Common myeloid progenitor, CD34-positive (primary cell): ENCODE measurements at regions not wholly inside any gene's neighbourhood (a gene's known extent, or its start where the extent isn't known, plus 50 kb on each side); places are given as distances from the start of the nearest gene placed in this dataset.

Experiments used
- CTCF ChIA-PET: fragments of 350-600 bp; sonication (Branson Sonifier 250); formaldehyde crosslinking; loops from one replicate; lab custom pipeline; 2021; ENCODE audit warnings: antibody characterized with exemption; lab: Charles Lee
- POLR2A ChIA-PET: fragments of 350-600 bp; sonication (Branson Sonifier 250); formaldehyde crosslinking; loops from one replicate; lab custom pipeline; 2021; ENCODE audit warnings: antibody characterized with exemption; lab: Charles Lee
- DNase-seq, 3 donors: peaks; one replicate each; pipeline versions ENCODE4 v3.0.0 to v3.0.0-alpha.2; 2013
- H3K27ac ChIP-seq, 2 experiments: 1 replicate in 1 of 2; 2 replicates in 1 of 2; pipeline ENCODE4 v1.7.0; 2013; ENCODE audit warnings: inconsistent platforms in 2 of 2, low read length in 2 of 2, mild to moderate bottlenecking in 2 of 2, low read depth in 1 of 2, moderate library complexity in 1 of 2; ENCODE audit not compliant: severe bottlenecking in 2 of 2, insufficient read depth in 1 of 2, poor library complexity in 1 of 2
- H3K27me3 ChIP-seq, 5 experiments: replicated peaks in 2 of 5; 1 replicate in 3 of 5; 2 replicates in 2 of 5; pipeline versions ENCODE4 v1.6.1 to v1.7.0; 2013; ENCODE audit warnings: low read length in 4 of 5, mild to moderate bottlenecking in 2 of 5, moderate library complexity in 2 of 5, inconsistent platforms in 1 of 5; ENCODE audit not compliant: insufficient read depth in 5 of 5, control insufficient read depth in 4 of 5
- H3K36me3 ChIP-seq, 4 experiments: 1 replicate in 2 of 4; 2 replicates in 2 of 4; pipeline versions ENCODE4 v1.6.1 to v1.7.0; 2013; ENCODE audit warnings: low read length in 3 of 4, control low read depth in 1 of 4, mild to moderate bottlenecking in 1 of 4; ENCODE audit not compliant: control insufficient read depth in 4 of 4, insufficient read depth in 4 of 4
- H3K4me1 ChIP-seq, 4 experiments: 1 replicate in 3 of 4; 2 replicates in 1 of 4; pipeline versions ENCODE4 v1.6.1 to v1.7.1; 2013; ENCODE audit warnings: low read length in 3 of 4, mild to moderate bottlenecking in 3 of 4, control low read depth in 1 of 4, inconsistent platforms in 1 of 4, moderate library complexity in 1 of 4; ENCODE audit not compliant: control insufficient read depth in 4 of 4, insufficient read depth in 4 of 4; ENCODE audit errors: control extremely low read depth in 1 of 4
- H3K4me3 ChIP-seq, 7 experiments: 1 replicate in 4 of 7; 2 replicates in 3 of 7; pipeline versions ENCODE4 v1.5.1 to v1.7.0; 2013; ENCODE audit warnings: mild to moderate bottlenecking in 7 of 7, low read length in 6 of 7, moderate library complexity in 6 of 7, inconsistent platforms in 2 of 7, low read depth in 2 of 7, control low read depth in 1 of 7; ENCODE audit not compliant: insufficient read depth in 4 of 7, control insufficient read depth in 1 of 7; ENCODE audit errors: extremely low read depth in 1 of 7
- H3K9me3 ChIP-seq, 5 experiments: 1 replicate in 4 of 5; 2 replicates in 1 of 5; pipeline versions ENCODE4 v1.6.1 to v1.7.1; 2013; ENCODE audit warnings: low read length in 4 of 5, mild to moderate bottlenecking in 2 of 5, inconsistent platforms in 1 of 5, low read depth in 1 of 5, moderate library complexity in 1 of 5; ENCODE audit not compliant: control insufficient read depth in 4 of 5, insufficient read depth in 2 of 5; ENCODE audit errors: control extremely low read depth in 1 of 5
- WGBS: methylation state at CpG from one replicate; pipeline ENCODE4 v1.1.5; 2013; ENCODE audit not compliant: insufficient coverage; 5-methylcytosine and 5-hydroxymethylcytosine counted together

GRCh38 chr13:84433024-84433423, 550.8 kb upstream of the SLITRK1 start:
- 100% methylated on average over 1 of the region's 2 CpGs for WGBS
- ChIA-PET CTCF (no interaction called here), POLR2A (no interaction called here)
- peaks cover 0 to under 1% (median 0%) of the 10 kb centered on the region in 5 experiments for H3K9me3 ChIP-seq
- H3K27me3 ChIP-seq, result no peaks in the 10 kb centered on the region
- no peak overlapping the region for H3K27ac ChIP-seq
- no peaks in the 10 kb centered on the region for H3K4me1 ChIP-seq
- DNase-seq, result no peak
- H3K4me3 ChIP-seq, result no peak overlapping the region
- H3K36me3 ChIP-seq, result no peaks in the 10 kb centered on the region

- Histone ChIP-seq H3K36me3 (no peaks in the 10 kb centered on the region), H3K4me1 (no peaks in the 10 kb centered on the region), H3K9me3 (no peaks in the 10 kb centered on the region), H3K4me3 (no peak overlapping the region), H3K27me3 (no peaks in the 10 kb centered on the region), H3K27ac (no peak overlapping the region)
- no peak for DNase-seq
- ChIA-PET POLR2A (no interaction called here), CTCF (no interaction called here)
- WGBS, result no CpG with 5 or more reads among the region's 1 CpG
Measured at GRCh38 chr13:84431646-84432045, 549.4 kb upstream of the SLITRK1 start.

- H3K27ac ChIP-seq, result no peak overlapping the region
- CTCF ChIA-PET, result interaction anchor here (1.5 kb wide), 1 partner anchor 12 kb away, joined by 3 read pairs; no protein-coding TSS in a partner anchor
Measured at GRCh38 chr13:84430446-84430845, 548.2 kb upstream of the SLITRK1 start.

GRCh38 chr13:84430015-84430414, 547.7 kb upstream of the SLITRK1 start:
- Histone ChIP-seq H3K4me1 (no peaks in the 10 kb centered on the region), H3K27me3 (no peaks in the 10 kb centered on the region), H3K27ac (no peak overlapping the region), H3K36me3 (no peaks in the 10 kb centered on the region), H3K4me3 (no peak overlapping the region), H3K9me3 (no peaks in the 10 kb centered on the region)
- WGBS, result no CpG with 5 or more reads among the region's 2 CpGs
- no peak for DNase-seq
- ChIA-PET POLR2A (no interaction called here), CTCF (interaction anchor here (1.5 kb wide), 1 partner anchor 12 kb away, joined by 3 read pairs; no protein-coding TSS in a partner anchor)

More at GRCh38 chr13:84430446-84430845, 548.2 kb upstream of the SLITRK1 start:
- no peaks in the 10 kb centered on the region for H3K4me1 ChIP-seq
- POLR2A ChIA-PET, result no interaction called here
- DNase-seq, result no peak
- WGBS, result 100% methylated on average over 1 of the region's 4 CpGs
- H3K27me3 ChIP-seq, result no peaks in the 10 kb centered on the region
- H3K9me3 ChIP-seq, result no peaks in the 10 kb centered on the region
- H3K4me3 ChIP-seq, result no peak overlapping the region
- H3K36me3 ChIP-seq, result no peaks in the 10 kb centered on the region

- DNase-seq, result no peak
- Histone ChIP-seq H3K4me3 (no peak overlapping the region), H3K27me3 (no peaks in the 10 kb centered on the region), H3K4me1 (no peaks in the 10 kb centered on the region), H3K9me3 (peaks cover 0 to 3% (median 0%) of the 10 kb centered on the region in 5 experiments), H3K27ac (no peak overlapping the region), H3K36me3 (no peaks in the 10 kb centered on the region)
- POLR2A ChIA-PET, result no interaction called here
- 70% methylated on average over 2 of the region's 3 CpGs for WGBS
- CTCF ChIA-PET, result interaction anchor here (1.2 kb wide), 1 partner anchor 12 kb away, joined by 3 read pairs; no protein-coding TSS in a partner anchor
Measured at GRCh38 chr13:84418041-84418440, 535.8 kb upstream of the SLITRK1 start.

GRCh38 chr13:84417416-84417815, 535.1 kb upstream of the SLITRK1 start:
- no peaks in the 10 kb centered on the region for H3K36me3 ChIP-seq
- no peak overlapping the region for H3K4me3 ChIP-seq
- H3K27me3 ChIP-seq, result no peaks in the 10 kb centered on the region
- no CpG with 5 or more reads among the region's 1 CpG for WGBS
- CTCF ChIA-PET, result interaction anchor here (0.7 to 1.2 kb wide), 2 partner anchors 10 to 13 kb away, joined by 3 read pairs; no protein-coding TSS in a partner anchor
- no peaks in the 10 kb centered on the region for H3K4me1 ChIP-seq
- no peak overlapping the region for H3K27ac ChIP-seq
- DNase-seq, result no peak
- POLR2A ChIA-PET, result no interaction called here
- H3K9me3 ChIP-seq, result peaks cover 0 to 3% (median 0%) of the 10 kb centered on the region in 5 experiments

- H3K36me3 ChIP-seq, result no peaks in the 10 kb centered on the region
- H3K4me3 ChIP-seq, result no peak overlapping the region
- no peaks in the 10 kb centered on the region for H3K27me3 ChIP-seq
- no peak for DNase-seq
- H3K27ac ChIP-seq, result no peak overlapping the region
- H3K4me1 ChIP-seq, result no peaks in the 10 kb centered on the region
- POLR2A ChIA-PET, result no interaction called here
- WGBS, result no CpG with 5 or more reads among the region's 2 CpGs
- H3K9me3 ChIP-seq, result no peaks in the 10 kb centered on the region
- CTCF ChIA-PET, result interaction anchor here (1.3 kb wide), 1 partner anchor 24 kb away, joined by 3 read pairs; no protein-coding TSS in a partner anchor
Measured at GRCh38 chr13:84413016-84413415, 530.7 kb upstream of the SLITRK1 start.
